ENCODE measurements at regions not wholly inside any gene's neighbourhood (a gene's known extent, or its start where the extent isn't known, plus 50 kb on each side); places are given as distances from the start of the nearest gene placed in this dataset.

- DNase-seq (ENCODE audit: low read depth): no peak
- ChIA-PET POLR2A (no interaction called here), CTCF (no interaction called here)
- Histone ChIP-seq H3K36me3 (ENCODE audit: control insufficient read depth, insufficient read depth, low read length) (no peaks in the 10 kb centered on the region), H3K4me3 (ENCODE audit: low read depth, low read length) (no peak overlapping the region), H3K27me3 (ENCODE audit: control insufficient read depth, insufficient read depth, low read length) (no peaks in the 10 kb centered on the region)
- no peak for TF ChIP-seq CTCF (IDR thresholded peaks at IDR 0.05; ENCODE audit: insufficient read depth, low read depth, low read length)
Observed at GRCh38 chr12:24135158-24135850, 185.8 kb upstream of the SOX5 start.

GRCh38 chr12:24134092-24134491 is 184.6 kb upstream of the SOX5 start:
- Histone ChIP-seq H3K4me3 (ENCODE audit: low read depth, low read length) (no peak overlapping the region), H3K27me3 (ENCODE audit: control insufficient read depth, insufficient read depth, low read length) (no peaks in the 10 kb centered on the region), H3K36me3 (ENCODE audit: control insufficient read depth, insufficient read depth, low read length) (no peaks in the 10 kb centered on the region)
- POLR2A ChIA-PET: no interaction called here
- CTCF ChIA-PET: interaction anchor here (0.7 to 1.5 kb wide), 2 partner anchors 12 to 27 kb away, joined by 3 read pairs; no protein-coding TSS in a partner anchor
- no peak for TF ChIP-seq CTCF (IDR thresholded peaks at IDR 0.05; ENCODE audit: insufficient read depth, low read depth, low read length)
- DNase-seq (ENCODE audit: low read depth): no peak

GRCh38 chr12:24133384-24133783 is 183.9 kb upstream of the SOX5 start:
- POLR2A ChIA-PET: no interaction called here
- H3K4me3 ChIP-seq (ENCODE audit: low read depth, low read length): no peak overlapping the region
- CTCF ChIA-PET: interaction anchor here (0.7 to 1.5 kb wide), 2 partner anchors 11 to 28 kb away, joined by 3 read pairs; no protein-coding TSS in a partner anchor
- DNase-seq (ENCODE audit: low read depth): no peak
- H3K36me3 ChIP-seq (ENCODE audit: control insufficient read depth, insufficient read depth, low read length): no peaks in the 10 kb centered on the region
- H3K27me3 ChIP-seq (ENCODE audit: control insufficient read depth, insufficient read depth, low read length): no peaks in the 10 kb centered on the region
- no peak for TF ChIP-seq CTCF (IDR thresholded peaks at IDR 0.05; ENCODE audit: insufficient read depth, low read depth, low read length)

- ChIA-PET POLR2A (no interaction called here), CTCF (no interaction called here)
- no peaks in the 10 kb centered on the region for H3K36me3 ChIP-seq (ENCODE audit: control insufficient read depth, insufficient read depth, low read length)
- DNase-seq (ENCODE audit: low read depth): no peak
- H3K27me3 ChIP-seq (ENCODE audit: control insufficient read depth, insufficient read depth, low read length): no peaks in the 10 kb centered on the region
- no peak for TF ChIP-seq CTCF (IDR thresholded peaks at IDR 0.05; ENCODE audit: insufficient read depth, low read depth, low read length)
- no peak overlapping the region for H3K4me3 ChIP-seq (ENCODE audit: low read depth, low read length)
Observed at GRCh38 chr12:24127919-24128721, 178.7 kb upstream of the SOX5 start.

GRCh38 chr12:24125280-24125679 is 175.8 kb upstream of the SOX5 start:
- no peak for DNase-seq (ENCODE audit: low read depth)
- no peak for TF ChIP-seq CTCF (IDR thresholded peaks at IDR 0.05; ENCODE audit: insufficient read depth, low read depth, low read length)
- Histone ChIP-seq H3K4me3 (ENCODE audit: low read depth, low read length) (no peak overlapping the region), H3K27me3 (ENCODE audit: control insufficient read depth, insufficient read depth, low read length) (no peaks in the 10 kb centered on the region), H3K36me3 (ENCODE audit: control insufficient read depth, insufficient read depth, low read length) (no peaks in the 10 kb centered on the region)
- CTCF ChIA-PET: no interaction called here
- POLR2A ChIA-PET: no interaction called here
